Suprapubic skin (tissue), 4 donors: ENCODE measurements at regions not wholly inside any gene's neighbourhood (a gene's known extent, or its start where the extent isn't known, plus 50 kb on each side); places are given as distances from the start of the nearest gene placed in this dataset.

ENCODE experiments used
- DNase-seq, 2 donors: peaks; one replicate each; pipeline ENCODE4 v3.0.0-alpha.2; 2019; ENCODE audit warnings: low spot score in 2 of 2
- H3K27ac ChIP-seq: fragments of 200-600 bp; sonication (generic); one replicate; pipeline ENCODE4 v1.5.1; 2019
- H3K27me3 ChIP-seq: fragments of 200-600 bp; sonication (generic); one replicate; pipeline ENCODE4 v1.5.1; 2019
- H3K36me3 ChIP-seq: fragments of 200-600 bp; sonication (generic); one replicate; pipeline ENCODE4 v1.5.1; 2019
- H3K4me1 ChIP-seq: fragments of 200-600 bp; sonication (generic); one replicate; pipeline ENCODE4 v1.5.1; 2019
- H3K4me3 ChIP-seq: fragments of 200-600 bp; sonication (generic); one replicate; pipeline ENCODE4 v1.5.1; 2019; ENCODE audit warnings: mild to moderate bottlenecking
- H3K9me3 ChIP-seq: fragments of 200-600 bp; sonication (generic); one replicate; pipeline ENCODE4 v1.5.1; 2019
- EP300 ChIP-seq: sonication (generic); formaldehyde crosslinking; IDR thresholded peaks from one replicate; pipeline ENCODE4 v1.6.1; 2017; ENCODE audit warnings: antibody characterized with exemption
- POLR2A ChIP-seq, 2 donors: fragments of 450-650 bp; IDR thresholded peaks; one replicate each; pipeline ENCODE4 v1.6.1; 2017; ENCODE audit warnings: antibody characterized with exemption in 2 of 2, mild to moderate bottlenecking in 2 of 2, moderate library complexity in 2 of 2
- POLR2AphosphoS5 ChIP-seq, 3 donors: sonication (generic); formaldehyde crosslinking; IDR thresholded peaks; one replicate each; pipeline ENCODE4 v1.6.1; 2017; ENCODE audit warnings: antibody characterized with exemption in 3 of 3
- WGBS: methylation state at CpG from one replicate; pipeline ENCODE4 v1.1.5; 2018; 5-methylcytosine and 5-hydroxymethylcytosine counted together
- TF ChIP-seq, protein P1 (sequence below), 2 donors: fragments of 200-600 bp in 1 of 2; fragments of 450-650 bp in 1 of 2; sonication (generic) in 1 of 2; IDR thresholded peaks; one replicate each; pipeline ENCODE4 v1.5.1; 2016 to 2019; ENCODE audit warnings: antibody characterized with exemption in 2 of 2, mild to moderate bottlenecking in 1 of 2, moderate library complexity in 1 of 2

DNA sequence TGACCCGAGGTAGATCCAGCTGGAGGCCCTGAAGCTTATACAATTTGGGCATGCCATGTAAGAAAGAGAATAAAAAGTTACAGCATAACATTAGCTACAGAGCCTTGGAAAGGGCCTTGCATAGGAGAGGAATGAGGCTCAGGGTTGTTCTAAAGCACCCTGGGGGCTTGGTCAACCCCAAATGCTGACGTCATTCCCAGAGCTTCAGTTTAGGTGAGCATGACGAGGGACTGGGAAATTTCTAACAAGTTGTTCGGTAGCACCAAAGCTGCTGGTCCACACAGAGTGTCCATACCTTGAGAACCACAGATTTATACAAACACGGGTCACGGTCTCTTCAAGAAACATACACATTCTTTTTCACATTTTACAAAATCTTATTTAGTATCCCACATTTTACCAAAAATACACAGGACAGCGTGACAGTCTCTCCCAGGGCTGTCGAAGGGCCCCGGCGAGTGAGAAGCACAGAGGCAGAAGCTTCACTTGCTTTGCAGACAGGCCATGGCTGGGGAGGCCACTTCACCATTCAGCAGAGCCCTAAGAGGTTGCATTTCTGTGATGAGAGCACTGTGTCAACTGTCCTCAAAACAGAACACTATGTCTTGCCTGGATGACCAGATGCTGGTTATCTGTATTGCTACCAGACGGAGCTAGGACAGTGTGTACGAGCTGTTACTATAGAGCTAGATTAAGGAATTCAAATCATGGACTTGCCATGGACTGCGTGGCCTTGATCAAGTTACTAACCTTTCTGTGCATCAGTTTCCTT, 68.2 kb upstream of the ARRDC4 start:
- WGBS: 87% methylated on average over 13 of the region's 13 CpGs

DNA sequence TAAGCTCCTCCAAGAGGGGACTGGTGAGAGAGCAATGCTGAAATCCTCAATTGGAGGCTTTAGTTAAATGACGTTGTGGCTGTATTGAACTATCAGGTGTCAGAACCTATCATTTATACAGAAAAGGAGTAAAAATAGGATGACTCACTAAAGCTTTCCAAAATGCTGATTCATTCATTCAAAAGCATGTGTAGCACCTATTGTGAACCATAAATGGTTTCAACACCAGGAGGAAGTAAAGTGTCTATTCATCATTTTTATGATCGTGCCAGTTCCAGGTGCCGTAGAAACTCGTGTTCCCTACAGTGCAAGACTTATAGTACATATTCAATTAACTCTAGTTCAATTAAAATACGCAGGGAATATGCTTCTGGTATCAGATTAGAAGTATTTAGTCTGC, 66.5 kb upstream of the ARRDC4 start:
- no peak overlapping the region for H3K4me3 ChIP-seq
- H3K4me1 ChIP-seq: peaks cover 2% of the 10 kb centered on the region
- 37% methylated on average over 5 of the region's 5 CpGs for WGBS
- DNase-seq: no peak
- TF ChIP-seq POLR2A (IDR thresholded peaks at IDR 0.05): no peak
- no peak for TF ChIP-seq POLR2AphosphoS5 (IDR thresholded peaks at IDR 0.05)
- TF ChIP-seq, protein P1, sequence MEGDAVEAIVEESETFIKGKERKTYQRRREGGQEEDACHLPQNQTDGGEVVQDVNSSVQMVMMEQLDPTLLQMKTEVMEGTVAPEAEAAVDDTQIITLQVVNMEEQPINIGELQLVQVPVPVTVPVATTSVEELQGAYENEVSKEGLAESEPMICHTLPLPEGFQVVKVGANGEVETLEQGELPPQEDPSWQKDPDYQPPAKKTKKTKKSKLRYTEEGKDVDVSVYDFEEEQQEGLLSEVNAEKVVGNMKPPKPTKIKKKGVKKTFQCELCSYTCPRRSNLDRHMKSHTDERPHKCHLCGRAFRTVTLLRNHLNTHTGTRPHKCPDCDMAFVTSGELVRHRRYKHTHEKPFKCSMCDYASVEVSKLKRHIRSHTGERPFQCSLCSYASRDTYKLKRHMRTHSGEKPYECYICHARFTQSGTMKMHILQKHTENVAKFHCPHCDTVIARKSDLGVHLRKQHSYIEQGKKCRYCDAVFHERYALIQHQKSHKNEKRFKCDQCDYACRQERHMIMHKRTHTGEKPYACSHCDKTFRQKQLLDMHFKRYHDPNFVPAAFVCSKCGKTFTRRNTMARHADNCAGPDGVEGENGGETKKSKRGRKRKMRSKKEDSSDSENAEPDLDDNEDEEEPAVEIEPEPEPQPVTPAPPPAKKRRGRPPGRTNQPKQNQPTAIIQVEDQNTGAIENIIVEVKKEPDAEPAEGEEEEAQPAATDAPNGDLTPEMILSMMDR (IDR thresholded peaks at IDR 0.05): no peak
- no peak for TF ChIP-seq EP300
- H3K27ac ChIP-seq: no peak overlapping the region
- peaks cover 3% of the 10 kb centered on the region for H3K27me3 ChIP-seq
- H3K9me3 ChIP-seq: no peaks in the 10 kb centered on the region
- no peaks in the 10 kb centered on the region for H3K36me3 ChIP-seq

More for the DNA sequence above, 68.2 kb upstream of the ARRDC4 start:
- TF ChIP-seq, protein P1 (IDR thresholded peaks at IDR 0.05): no peak
- TF ChIP-seq POLR2AphosphoS5 (IDR thresholded peaks at IDR 0.05): no peak
- no peak for TF ChIP-seq POLR2A (IDR thresholded peaks at IDR 0.05)
- no peak for TF ChIP-seq EP300
- Histone ChIP-seq H3K4me3 (no peak overlapping the region), H3K27me3 (peaks cover 7% of the 10 kb centered on the region), H3K27ac (no peak overlapping the region), H3K36me3 (no peaks in the 10 kb centered on the region), H3K4me1 (no peaks in the 10 kb centered on the region), H3K9me3 (no peaks in the 10 kb centered on the region)
- no peak for DNase-seq

DNA sequence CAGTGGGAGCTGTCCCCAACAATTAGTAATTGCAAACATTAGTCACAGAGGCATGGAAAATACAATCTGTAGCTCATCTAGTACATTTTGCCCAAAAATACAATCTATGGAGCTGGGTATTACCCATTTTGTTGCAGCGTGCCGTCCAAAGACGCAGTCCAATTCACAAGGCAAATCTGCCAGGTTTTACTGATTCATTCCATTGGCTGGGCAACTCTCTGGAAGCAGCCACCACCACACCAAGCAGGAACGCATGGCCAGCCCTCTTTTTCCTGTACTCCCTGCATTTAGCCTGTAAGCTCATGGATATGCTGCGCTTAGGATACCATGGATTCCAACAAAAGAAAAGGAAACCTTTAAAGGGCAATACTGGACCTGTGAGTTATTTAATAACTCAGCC, 60.5 kb upstream of the ARRDC4 start:
- Histone ChIP-seq H3K36me3 (no peaks in the 10 kb centered on the region), H3K27me3 (peaks cover 12% of the 10 kb centered on the region), H3K4me1 (peaks cover 22% of the 10 kb centered on the region), H3K4me3 (no peak overlapping the region), H3K9me3 (no peaks in the 10 kb centered on the region), H3K27ac (no peak overlapping the region)
- DNase-seq: no peak
- WGBS: 72% methylated on average over 5 of the region's 5 CpGs
- TF ChIP-seq, protein P1 (IDR thresholded peaks at IDR 0.05): no peak
- TF ChIP-seq POLR2A (IDR thresholded peaks at IDR 0.05) (no peak), POLR2AphosphoS5 (IDR thresholded peaks at IDR 0.05) (no peak), EP300 (no peak)

DNA sequence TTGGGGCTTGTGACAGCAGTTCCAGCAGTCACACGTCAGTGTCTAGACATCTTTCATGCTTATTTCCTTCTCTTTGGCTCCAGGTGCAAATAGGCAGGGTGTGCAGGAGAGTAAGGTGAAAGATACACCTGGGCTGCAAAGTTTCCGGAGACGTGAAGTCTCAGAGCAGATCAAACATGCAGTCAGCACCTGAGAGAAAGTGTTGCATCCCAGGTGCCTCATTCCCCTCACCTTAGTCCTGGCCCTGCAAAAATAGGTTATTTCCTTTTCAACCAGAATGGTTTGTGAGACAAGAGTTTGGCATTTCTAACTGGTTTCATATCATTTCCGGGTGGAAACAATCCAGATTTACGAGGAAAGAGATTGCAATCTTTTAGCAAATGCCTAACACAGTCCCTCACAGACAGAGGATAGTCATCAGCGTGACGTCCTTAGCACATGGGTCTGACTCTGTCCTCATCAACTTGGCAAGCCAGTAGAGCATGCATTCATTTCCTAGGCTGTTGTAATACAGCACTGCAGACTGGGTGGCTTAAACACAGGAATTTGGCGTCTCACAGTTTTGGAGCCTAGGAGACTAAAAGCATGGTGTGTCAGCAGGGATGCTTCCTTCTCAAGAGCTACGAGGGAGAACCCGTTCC, 58.2 kb upstream of the ARRDC4 start:
- Histone ChIP-seq H3K9me3 (no peaks in the 10 kb centered on the region), H3K4me3 (no peak overlapping the region), H3K4me1 (peaks cover 22% of the 10 kb centered on the region), H3K36me3 (no peaks in the 10 kb centered on the region), H3K27me3 (peaks cover 25% of the 10 kb centered on the region), H3K27ac (no peak overlapping the region)
- no peak for TF ChIP-seq EP300
- TF ChIP-seq, protein P1 (IDR thresholded peaks at IDR 0.05): no peak
- 28% methylated on average over 10 of the region's 10 CpGs for WGBS
- no peak for DNase-seq

DNA sequence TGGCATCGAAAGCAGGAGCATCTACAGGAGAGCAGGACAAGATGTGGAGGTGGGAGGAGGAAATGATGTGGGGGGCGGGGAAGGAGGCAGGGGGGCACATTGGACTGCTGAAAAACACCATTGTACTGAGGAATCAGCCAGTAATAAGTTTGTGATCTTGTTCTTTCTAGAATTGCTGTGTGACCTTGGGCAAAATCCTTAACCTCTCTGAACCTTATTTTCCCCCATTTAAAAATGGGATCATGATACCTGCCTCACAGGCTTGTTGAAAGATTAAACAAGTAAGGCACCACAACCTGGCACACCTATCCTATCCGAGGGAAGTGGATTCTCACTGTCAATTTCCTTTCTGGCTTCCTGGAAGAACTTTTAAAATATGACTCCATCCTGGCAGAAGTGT, 56.9 kb upstream of the ARRDC4 start:
- TF ChIP-seq, protein P1 (IDR thresholded peaks at IDR 0.05): no peak
- TF ChIP-seq POLR2A (IDR thresholded peaks at IDR 0.05) (no peak), POLR2AphosphoS5 (IDR thresholded peaks at IDR 0.05) (no peak), EP300 (no peak)
- Histone ChIP-seq H3K27ac (no peak overlapping the region), H3K4me1 (peaks cover 22% of the 10 kb centered on the region), H3K27me3 (peaks cover 29% of the 10 kb centered on the region), H3K9me3 (no peaks in the 10 kb centered on the region), H3K4me3 (no peak overlapping the region), H3K36me3 (no peaks in the 10 kb centered on the region)
- WGBS: 76% methylated on average over 3 of the region's 3 CpGs
- DNase-seq: no peak
